Activated CD8-positive, alpha-beta memory T cell treated with anti-CD3 and anti-CD28 coated beads, Interleukin-2, amount 50 U/mL, for 48 hours (primary cell): ENCODE measurements at regions not wholly inside any gene's neighbourhood (a gene's known extent, or its start where the extent isn't known, plus 50 kb on each side); places are given as distances from the start of the nearest gene placed in this dataset.

Experiments
- DNase-seq: peaks from one replicate; pipeline ENCODE4 v3.0.0-alpha.2; 2020

DNA sequence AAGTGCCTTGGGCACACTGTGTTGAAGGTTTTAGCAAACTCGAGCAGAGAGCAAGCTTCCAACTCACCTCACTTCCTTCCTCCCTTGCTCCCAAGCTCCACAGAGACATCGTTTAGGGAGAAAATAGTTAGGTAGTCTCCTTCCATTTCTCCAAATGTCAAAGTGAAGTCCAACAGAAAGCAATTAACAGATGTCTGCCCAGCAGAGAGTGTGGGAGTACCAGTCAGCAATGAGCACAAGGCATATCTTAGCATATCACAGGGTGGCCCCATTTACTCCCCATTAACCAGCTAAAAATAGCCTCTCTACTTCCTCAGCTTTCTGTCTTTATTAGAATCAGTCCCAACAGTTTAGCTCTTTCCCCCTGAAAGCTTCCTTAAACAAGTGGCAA, 334.2 kb upstream of the CAMK1G start:
- DNase-seq = no peak

DNA sequence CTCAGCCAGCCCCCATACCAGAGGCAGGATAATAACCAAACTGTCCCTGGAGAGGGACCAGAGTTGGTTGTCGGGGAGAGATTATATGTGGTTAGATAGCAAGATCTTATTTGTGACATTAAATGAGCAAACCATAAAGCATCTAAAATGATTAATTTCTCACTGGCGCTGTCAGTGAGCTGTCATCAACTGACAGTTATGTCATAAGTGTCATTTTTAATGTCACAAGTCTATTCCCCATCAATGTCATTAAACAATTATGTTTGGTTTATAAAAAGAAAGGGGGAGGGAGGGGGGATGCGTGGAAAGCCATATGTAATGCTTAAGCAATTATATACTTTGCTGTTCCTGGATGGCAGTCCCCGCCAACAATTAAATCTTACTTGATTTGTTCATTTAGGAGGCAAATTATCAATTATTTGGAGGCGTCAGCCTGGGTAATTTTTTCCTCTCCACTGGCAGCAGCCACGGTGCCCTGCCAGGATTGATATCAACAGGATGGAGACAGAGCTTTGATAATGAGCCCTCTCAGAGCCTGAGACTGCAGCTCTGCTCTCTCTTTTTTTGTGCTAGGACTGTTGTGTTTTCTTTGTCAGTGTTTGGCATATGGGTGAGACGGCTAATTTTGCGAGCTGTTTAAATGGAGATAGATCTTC, 333.6 kb upstream of the CAMK1G start:
- DNase-seq = no peak

DNA sequence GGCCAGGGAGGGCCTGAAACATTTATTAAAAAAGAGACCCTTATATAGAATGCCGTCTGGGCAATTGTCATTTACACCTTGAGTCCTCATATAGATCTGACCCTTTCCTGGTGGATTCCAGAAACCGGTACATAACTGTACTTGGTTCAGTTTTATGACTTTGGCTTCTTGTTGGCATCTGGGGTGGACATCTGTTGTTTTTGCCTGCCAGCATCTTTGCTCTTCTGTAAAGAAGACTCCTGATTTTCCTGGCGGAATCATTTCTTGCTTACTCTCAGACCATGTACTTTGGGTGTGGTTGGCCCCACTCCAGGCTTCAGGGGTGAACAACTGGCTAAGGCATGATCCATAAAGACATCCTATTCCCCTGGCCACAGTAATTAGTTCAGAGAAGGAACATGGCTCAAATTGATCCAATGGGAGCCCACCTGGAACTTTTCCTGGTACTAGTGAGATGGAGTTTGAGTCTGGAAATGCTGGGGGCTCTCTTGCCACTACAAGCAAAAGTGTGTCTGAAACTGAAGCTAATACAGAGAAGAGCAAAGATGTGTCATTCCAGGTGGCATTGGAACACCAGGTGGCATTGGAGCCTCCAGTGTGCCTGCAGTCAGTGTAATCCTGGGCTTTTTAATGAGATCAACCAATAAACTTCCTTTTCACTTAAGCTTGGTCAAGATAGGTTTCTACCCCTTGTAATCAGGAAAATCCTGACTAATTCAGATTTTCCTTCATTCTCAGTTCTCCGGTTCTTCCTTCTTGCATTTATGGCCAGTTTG, 332.5 kb upstream of the CAMK1G start:
- DNase-seq = no peak

DNA sequence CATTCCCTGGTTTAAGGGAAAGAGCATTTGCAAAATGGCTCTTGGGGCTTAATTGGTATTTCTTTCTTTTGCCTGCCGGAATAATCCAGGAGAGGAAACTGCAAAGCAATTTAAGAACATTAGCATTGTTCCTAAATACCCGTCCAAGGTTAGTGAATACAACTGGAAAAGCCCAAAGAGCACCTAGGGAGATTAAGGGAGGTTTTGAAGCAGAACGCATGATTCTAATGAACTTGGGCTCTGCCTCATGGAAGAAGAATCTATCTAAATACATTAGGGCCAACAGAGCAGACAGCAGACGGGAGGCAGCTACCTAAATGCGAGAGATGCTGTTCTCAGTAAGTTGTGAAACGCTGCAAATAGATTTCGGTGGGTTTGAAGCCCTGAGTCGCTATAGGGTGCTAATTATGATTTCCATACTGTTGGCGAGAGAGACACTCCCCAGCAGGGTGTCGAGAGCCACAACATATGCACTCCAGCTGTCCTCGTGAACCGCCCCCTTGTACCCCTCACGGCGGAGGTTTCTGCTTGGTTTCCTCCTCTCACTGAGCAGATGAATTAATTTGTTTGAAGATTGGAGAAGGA, 326.7 kb upstream of the CAMK1G start:
- no peak for DNase-seq

DNA sequence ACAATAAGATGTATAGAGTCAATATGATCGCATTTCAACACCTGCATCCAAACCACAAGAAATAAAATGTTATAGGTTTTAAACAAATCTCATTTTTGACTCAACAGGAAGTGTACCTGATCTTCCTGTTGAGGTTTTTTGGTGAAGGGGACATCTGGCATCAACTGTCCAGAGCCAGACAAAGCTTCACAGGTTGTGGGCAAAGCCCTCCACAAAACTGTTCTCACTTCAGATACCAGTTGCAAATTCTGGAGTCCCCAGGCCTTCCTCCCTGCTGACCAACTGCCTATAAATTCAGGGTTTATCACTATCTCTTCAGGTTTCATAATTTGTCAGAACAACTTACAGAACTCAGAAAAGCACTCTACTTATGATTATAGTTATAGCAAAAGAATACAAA, 326.1 kb upstream of the CAMK1G start:
- DNase-seq = no peak

DNA sequence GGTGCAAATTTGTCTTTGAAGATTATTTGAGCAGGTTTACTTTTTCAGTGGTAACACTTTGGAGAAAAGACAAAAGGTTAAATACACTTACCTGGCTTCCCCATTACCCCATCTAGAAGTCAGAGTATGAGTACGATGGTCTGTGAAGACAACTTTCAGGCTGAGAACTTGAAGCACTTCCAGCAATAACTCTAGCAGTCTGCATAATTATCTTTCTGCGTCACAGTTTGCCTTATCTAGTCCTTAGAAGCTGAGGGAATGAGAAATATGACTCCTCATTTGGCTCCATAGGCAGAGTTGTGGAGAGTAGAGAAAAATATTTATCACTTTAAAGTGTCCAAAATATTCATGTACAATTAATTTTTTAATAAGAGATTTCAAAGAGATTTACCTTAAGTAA, 323.4 kb upstream of the CAMK1G start:
- DNase-seq = no peak

DNA sequence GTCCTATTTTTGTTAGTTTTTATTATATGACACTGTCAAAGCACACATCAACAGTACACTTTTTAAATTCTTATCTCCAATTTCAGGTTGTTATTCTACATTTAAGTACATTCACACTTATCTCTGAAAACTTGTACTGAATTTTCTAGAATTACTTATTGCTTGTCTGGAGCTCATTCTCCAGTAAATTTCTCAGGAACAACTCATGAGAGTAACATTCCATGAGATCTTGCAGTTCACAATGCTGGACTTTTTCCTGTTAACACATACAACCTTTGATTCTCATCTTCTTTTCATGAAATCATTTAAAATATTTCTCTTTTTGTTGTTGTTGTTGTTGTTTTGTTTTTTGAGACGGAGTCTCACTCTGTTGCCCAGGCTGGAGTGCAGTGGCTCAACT, 320.9 kb upstream of the CAMK1G start:
- no peak for DNase-seq

DNA sequence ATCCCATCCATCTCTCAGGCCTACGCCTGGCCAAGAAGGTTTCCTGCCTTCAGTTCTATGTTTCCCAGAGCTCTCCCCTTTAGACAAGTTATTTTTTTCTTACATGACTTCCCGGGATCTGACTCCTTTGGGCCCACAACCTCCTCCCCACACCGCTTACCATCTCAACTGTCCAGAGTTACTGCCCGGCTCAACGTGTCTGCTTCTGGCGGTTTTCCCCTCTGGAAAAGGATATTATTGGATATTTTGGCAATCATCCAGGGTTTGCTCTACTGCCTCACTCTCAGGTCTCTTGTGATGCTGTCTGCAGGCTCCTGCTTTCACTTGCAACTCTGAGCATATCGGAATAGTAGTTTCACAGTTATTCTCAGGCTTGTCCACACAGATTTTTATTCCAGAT, 318.2 kb upstream of the CAMK1G start:
- no peak for DNase-seq

DNA sequence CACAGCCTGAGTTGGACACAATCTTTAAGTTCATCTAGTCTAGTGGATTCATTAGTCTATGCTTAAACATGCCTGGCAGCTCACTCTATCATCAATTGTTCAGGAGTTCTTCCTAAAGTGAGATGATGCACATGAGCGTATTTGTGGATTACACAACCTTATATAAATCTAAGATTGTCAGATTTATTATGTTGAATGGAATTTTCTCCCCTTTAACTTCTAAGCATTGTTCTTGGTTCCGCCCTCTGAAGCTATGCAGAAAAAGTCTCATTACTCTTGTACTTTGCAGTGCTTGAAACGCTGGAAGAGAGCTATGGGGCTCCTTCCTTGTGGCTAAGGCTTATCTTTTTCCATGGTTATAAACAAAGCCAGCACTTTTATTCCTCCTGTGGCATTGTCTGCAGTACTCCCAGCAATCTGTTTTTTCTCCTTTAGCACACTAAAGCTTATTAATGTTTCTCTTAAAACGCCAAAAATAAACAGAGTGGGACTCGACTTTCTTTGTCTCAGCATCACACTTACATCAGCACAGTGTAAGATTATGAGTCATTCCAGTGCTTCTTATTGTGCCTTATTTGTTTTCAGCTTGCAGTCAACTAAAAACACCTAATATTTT, 316.8 kb upstream of the CAMK1G start:
- DNase-seq = no peak

DNA sequence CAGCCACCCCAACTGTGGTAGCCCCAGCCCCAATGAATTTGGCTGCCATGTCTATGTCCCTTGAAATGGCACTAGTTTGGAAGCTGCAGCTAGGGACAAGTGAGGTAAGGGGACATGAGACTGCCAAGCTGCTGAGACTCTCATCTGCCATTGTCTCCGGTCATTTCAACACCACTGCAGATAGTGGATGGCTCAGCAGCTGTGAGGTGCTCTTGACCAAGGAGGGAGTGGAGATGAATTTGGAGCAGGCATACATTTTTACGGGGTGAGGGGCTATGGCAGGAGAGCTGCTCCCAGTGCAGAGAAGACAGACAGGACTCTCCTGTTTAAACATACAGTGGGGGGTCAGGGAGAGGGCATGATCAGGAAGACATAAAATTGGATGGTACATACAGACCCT, 315.5 kb upstream of the CAMK1G start:
- DNase-seq = no peak

DNA sequence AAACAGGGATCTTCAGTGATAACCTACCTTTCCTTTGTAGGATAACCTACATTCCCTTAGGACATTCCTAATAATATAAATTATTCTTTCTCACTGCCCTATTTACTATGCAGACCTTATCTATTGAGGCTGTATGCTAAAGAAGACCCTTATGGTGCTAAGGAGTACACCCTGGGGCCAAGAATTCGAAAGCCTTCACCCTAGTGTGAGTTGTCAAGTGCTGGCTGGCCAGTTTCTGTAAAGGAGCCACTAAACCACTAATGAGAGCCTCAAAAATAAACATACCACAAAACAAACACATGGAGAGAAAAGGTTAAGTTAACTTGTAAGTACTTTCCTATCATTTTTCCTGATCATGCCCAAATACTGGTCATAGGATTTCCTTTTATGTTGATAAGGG, 315.0 kb upstream of the CAMK1G start:
- no peak for DNase-seq

DNA sequence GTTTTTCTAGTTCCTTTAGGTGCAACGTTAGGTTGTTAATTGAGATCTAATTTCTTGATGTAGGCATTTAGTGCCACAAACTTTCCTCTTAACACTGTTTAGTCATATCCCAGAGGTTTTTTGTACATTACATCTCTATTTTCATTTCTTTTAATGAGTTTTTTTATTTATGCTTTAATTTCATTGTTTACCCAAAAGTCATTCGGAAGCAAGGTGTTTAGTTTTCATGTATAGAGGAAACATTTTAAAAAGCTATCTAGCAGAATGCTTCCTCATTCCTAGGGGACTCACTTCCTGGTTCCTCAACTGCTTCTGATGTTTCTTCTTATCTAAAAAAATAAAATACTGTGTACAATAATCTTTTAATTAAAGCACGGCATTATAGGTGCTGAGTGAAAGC, 307.2 kb upstream of the CAMK1G start:
- no peak for DNase-seq

DNA sequence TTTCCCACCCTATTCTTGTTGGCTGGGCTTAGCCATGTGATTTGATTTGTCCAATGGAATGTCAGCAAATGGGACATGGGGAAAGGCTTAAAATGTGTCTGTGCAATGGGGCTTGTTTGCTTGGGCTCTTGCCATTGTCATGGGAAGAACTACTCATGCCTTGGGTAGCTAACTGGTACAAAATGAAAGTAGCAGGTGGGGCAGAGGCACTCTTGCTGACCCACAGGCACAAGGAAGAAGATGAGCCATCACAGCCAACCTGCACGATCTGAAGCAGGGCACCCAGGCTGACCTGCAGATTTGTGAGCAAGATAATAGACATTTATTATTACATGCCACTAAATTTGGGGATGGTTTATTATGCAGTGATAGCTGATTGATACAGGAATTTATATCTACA, 305.9 kb upstream of the CAMK1G start:
- no peak for DNase-seq

DNA sequence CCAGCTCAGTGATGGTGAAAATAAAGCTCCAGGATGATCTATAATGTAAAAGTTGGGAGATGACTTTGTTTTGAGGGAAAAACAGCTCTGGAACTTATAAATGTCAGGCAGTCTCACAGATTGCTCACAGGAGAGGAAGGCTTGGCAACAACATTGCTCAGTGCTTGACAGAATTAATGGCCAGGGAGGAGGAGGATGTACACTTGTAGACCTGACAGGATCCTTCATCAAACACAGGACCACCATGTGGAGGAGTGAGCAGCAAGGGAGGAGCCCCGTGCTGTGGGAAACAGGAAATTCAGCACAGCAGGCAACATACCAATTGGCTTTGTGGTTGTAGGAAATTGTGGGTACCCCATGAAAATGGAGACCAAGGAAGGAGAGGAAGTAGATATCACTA, 291.8 kb upstream of the CAMK1G start:
- DNase-seq = no peak

DNA sequence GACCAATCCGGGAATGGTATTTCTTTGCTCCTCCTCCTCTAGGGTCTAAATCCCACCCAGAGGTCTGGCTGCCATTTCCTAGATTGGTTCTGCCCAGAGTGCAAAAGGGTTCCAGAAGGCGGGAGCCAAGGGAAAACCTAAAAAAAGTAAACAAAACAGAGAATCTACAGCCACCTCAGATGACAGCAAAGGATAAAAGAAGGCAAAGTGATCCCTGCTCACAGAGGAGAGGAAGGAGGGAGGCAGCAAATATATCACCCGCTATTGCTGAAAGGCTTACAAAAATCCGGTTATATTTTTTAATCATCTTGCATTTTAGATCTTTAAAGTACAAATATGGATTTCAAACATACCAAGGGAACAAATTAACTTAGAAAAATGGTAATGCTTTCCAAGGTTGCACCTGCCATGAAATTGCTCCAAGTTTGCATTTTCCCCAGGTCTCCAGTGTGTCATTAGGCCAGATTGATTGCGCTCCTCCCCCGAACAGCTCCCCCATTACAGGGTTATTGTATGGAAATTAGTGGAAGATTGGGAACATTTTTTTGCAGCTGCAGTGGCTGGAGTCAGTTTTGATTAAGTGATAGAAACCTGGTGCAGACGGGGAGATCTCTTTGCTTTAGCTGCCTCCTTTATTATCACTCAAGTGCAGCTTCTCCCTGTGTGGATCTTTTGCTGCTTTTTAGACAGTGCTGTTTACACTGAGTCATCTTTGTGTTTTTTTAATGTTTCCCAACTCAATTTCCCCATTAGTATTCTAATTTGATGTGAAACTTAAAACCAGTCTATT, 280.5 kb upstream of the CAMK1G start:
- no peak for DNase-seq

DNA sequence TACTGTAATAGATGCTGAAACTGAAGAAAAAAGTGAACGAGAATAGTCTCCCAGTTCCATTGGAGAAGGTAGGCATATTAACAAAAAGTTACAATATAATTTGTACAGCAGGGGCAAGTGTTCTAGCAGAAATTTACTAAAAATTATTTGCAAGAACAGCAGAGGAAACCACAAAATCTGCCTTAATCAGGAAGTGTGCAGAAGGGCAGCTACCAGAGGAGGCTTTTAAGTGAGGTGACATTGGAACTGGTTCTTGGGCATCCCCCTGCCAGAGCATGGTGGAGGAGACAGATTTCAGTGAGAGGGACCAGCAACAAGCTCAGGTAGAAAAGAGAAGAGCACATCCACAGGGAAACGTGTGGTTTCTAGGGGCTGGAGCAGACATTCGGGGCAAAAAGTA, 279.3 kb upstream of the CAMK1G start:
- no peak for DNase-seq

DNA sequence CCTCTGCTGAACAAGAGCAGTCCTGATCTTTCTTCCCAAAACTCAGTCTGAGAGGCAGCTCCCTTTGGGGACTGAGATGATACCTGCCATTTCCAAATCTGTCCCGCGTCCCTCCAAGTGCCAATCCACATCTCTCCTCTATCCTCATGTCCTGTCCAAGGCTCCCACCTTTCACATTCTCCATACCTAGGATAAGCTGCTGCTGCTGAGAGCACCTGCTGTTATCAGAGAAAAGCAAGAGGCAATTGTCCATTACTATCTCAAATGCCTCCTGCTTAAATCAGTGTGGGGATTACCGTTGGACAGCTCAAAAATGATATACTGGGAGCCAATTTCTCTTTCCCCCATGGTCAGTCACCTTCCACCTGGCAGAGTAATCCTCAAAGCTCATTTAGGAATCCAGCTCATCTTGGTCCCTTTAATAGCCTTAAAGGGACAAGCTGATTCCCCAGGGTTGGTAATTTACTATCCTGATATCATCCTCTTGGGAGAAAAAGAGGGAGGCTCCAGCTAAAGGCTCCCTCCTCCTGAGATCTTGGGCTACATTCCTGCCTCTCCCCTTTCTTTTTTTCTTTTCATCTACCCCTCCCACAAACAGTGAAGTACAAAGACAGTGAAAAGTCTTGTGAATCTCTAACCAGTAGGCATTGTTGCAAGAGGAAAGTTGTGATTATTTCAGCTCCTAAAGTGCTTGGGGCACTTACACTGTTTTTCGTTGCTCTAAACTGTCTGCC, 278.1 kb upstream of the CAMK1G start:
- no peak for DNase-seq

DNA sequence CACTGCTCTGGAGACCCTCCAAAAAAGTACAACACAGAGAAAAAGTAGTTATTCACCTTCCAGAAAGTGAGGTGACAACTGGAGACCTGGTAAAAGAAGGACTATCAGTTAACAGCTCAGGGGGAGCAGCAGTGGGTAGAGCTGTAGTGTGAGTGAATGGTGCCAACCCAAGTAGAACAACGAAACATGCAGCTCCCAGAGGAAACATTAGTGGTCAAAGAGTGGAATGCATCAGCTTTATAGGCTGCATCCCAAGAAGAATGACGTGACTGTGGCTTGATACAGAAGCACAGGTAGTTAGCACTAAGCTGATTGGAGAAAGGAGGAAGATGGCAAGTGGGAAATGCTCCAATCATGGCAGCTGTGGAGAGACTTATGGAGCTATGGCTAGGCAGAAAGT, 275.7 kb upstream of the CAMK1G start:
- no peak for DNase-seq

DNA sequence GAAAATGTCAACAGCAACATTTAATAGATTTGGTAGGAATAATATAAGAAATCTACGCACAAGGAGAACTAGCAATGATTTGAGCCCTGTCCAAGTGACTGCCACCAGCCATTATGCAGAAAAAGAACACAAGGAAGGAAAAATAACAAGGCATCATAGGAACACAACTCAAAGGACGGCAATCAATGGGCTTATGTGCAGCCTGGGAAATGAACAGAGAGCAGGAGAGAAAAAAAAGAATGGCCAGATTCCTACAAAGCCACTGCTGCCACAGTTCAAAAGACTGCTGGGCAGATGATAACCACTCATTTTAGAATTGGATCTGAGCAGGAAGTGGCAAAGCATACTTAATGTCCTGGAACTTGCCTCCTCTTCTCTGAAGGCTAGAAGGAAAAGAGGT, 274.3 kb upstream of the CAMK1G start:
- DNase-seq = no peak

DNA sequence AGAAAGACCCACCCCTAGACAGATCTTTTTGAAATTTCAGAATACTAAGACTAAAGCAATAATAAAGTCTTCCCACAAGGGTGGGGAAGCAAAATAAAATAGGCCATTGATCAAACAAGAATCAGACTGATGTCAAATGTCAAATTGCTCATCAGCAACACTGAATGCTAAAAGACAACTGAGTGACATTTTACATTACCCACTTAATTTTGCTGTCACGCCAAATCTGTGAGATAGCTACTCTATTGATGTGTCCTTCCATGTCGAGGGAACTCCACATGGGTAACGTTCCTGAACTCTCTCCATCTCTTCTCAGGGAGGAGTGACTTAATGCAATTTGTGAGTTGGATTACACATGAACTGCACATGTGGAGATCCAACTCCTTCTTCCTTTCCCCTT, 271.7 kb upstream of the CAMK1G start:
- no peak for DNase-seq

DNA sequence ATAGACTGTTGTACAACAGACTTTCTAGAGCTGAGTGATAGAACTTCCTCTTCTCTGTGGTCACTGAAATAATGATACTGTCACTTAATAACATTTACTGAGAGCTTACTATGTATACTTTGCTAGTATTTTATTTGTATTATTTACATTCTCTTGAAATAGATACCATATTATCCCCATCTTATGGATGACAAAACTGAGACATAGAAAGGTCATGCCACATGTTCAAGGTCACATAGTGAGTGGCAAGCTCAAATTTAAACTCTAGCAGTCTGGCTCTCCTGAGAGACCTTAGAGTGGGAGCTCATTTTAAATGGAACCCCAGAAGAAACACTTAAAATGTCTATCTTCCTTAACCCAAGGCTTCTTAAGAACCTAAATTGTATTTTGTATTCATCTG, 266.6 kb upstream of the CAMK1G start:
- DNase-seq = no peak

DNA sequence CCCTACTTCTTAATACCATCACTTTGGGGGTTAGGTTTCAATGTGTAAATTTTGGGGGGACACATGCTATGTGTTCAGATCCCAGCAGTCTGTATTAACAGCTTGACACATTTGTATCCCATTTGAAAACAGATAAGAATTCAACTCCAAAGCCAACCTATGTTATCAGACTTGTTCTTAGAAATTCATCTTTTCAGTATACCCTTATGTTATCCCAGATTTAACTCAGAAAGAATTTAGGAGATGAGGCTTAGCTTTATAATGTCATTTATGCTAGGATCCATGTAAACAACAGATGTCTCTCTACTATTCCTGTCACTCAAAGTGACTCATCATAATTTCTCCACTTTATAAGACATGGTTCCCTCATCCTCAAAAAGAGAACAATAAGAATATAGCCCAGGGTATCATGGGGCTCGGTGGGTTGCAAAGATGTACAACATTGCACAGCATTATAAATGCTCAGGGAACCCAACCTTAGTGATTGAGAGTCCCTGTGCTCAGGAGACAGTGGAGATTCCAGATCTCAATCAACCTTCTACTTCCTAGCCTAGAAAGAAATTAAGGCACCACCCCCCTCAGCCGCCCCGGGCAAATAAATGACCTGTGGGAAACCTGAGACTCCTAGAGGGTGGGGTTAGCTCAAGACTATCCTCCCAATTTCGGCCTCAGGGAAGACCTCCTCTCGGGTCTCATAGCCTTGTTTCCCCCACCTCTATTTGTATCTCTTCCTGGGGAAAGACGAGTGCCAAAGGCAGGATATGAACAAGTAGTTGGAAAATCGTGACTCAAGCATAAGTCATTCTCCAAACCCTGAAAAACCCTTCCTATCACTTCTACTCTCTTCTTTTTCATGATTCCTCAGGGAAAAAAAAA, 265.1 kb upstream of the CAMK1G start:
- no peak for DNase-seq
